IPS DF 4.7 (cell line): ENCODE measurements at regions not wholly inside any gene's neighbourhood (a gene's known extent, or its start where the extent isn't known, plus 50 kb on each side); places are given as distances from the start of the nearest gene placed in this dataset.

Source experiments
- DNase-seq: peaks from one replicate; pipeline ENCODE4 v3.0.0-alpha.2; 2013; ENCODE audit warnings: low spot score; ENCODE audit errors: extremely low read depth

- DNase-seq, result no peak
These were observed 104.5 kb upstream of the TAF1B start for GRCh38 chr2:9738535-9739496.

- DNase-seq, result no peak
These were observed 103.7 kb upstream of the TAF1B start for GRCh38 chr2:9739531-9739964.

GRCh38 chr2:9740382-9741073 is 102.7 kb upstream of the TAF1B start:
- DNase-seq, result no peak

GRCh38 chr2:9741110-9741509 is 102.2 kb upstream of the TAF1B start:
- DNase-seq, result no peak

- no peak for DNase-seq
These were observed 100.7 kb upstream of the TAF1B start for GRCh38 chr2:9742601-9743000.

GRCh38 chr2:9744256-9745004 is 98.8 kb upstream of the TAF1B start:
- DNase-seq, result no peak

- DNase-seq, result no peak
These were observed 97.9 kb upstream of the TAF1B start for GRCh38 chr2:9745153-9745899.

- no peak for DNase-seq
These were observed 95.9 kb upstream of the TAF1B start for GRCh38 chr2:9747396-9747795.

- DNase-seq, result no peak
These were observed 94.7 kb upstream of the TAF1B start for GRCh38 chr2:9748577-9748976.

- no peak for DNase-seq
These were observed 93.6 kb upstream of the TAF1B start for GRCh38 chr2:9749546-9750223.

GRCh38 chr2:9750224-9751215 is 92.8 kb upstream of the TAF1B start:
- no peak for DNase-seq

- DNase-seq, result no peak
These were observed 91.4 kb upstream of the TAF1B start for GRCh38 chr2:9751831-9752230.

- no peak for DNase-seq
These were observed 90.6 kb upstream of the TAF1B start for GRCh38 chr2:9752441-9753275.

- no peak for DNase-seq
These were observed 90.0 kb upstream of the TAF1B start for GRCh38 chr2:9753276-9753600.

GRCh38 chr2:9753665-9754531 is 89.4 kb upstream of the TAF1B start:
- DNase-seq, result no peak

- no peak for DNase-seq
These were observed 88.8 kb upstream of the TAF1B start for GRCh38 chr2:9754532-9754887.

- no peak for DNase-seq
These were observed 88.3 kb upstream of the TAF1B start for GRCh38 chr2:9755008-9755407.

GRCh38 chr2:9755638-9756037 is 87.6 kb upstream of the TAF1B start:
- no peak for DNase-seq
